ENCODE measurements at regions not wholly inside any gene's neighbourhood (a gene's known extent, or its start where the extent isn't known, plus 50 kb on each side); places are given as distances from the start of the nearest gene placed in this dataset.

GRCh38 chr18:7168408-7168807, 50.8 kb upstream of the LAMA1 start:
- H3K27me3 ChIP-seq (replicated peaks; ENCODE audit: insufficient read depth, low read length), result no peaks in the 10 kb centered on the region
- no peak for TF ChIP-seq EZH2 (optimal IDR thresholded peaks at IDR 0.05; ENCODE audit: low read depth, low read length)
- no peak for TF ChIP-seq CTCF (IDR thresholded peaks at IDR 0.05; ENCODE audit: low read length)
- no peak for TF ChIP-seq EZH2phosphoT487 (IDR thresholded peaks at IDR 0.05; ENCODE audit: low read length)

More at GRCh38 chr18:7168408-7168807, 50.8 kb upstream of the LAMA1 start:
- H3F3A ChIP-seq (ENCODE audit: insufficient read depth, low read length), result no peaks in the 10 kb centered on the region
- H3K4me1 ChIP-seq (ENCODE audit: low read length), result no peaks in the 10 kb centered on the region
- no peaks in the 10 kb centered on the region for H3K9me2 ChIP-seq (replicated peaks; ENCODE audit: insufficient read depth, low read length)
- no peak overlapping the region for H2AFZ ChIP-seq (ENCODE audit: low read length)
- DNase-seq, result no peak
- no peaks in the 10 kb centered on the region for H3K9me3 ChIP-seq (replicated peaks; ENCODE audit: insufficient read depth, low read length)
- no peaks in the 10 kb centered on the region for H3K79me2 ChIP-seq (ENCODE audit: low read length)
- no peak overlapping the region for H3K9ac ChIP-seq (ENCODE audit: low read length)
- no peaks in the 10 kb centered on the region for H3K36me3 ChIP-seq (replicated peaks; ENCODE audit: insufficient read depth, low read length)
- H4K20me1 ChIP-seq (ENCODE audit: insufficient read depth, low read length), result no peaks in the 10 kb centered on the region
- H3K4me3 ChIP-seq (ENCODE audit: low read length), result no peak overlapping the region
- no peak overlapping the region for H3K4me2 ChIP-seq (ENCODE audit: low read depth, low read length)
- H3K27ac ChIP-seq (ENCODE audit: low read length), result no peak overlapping the region
